Dermis blood vessel endothelial cell (primary cell): ENCODE measurements at regions not wholly inside any gene's neighbourhood (a gene's known extent, or its start where the extent isn't known, plus 50 kb on each side); places are given as distances from the start of the nearest gene placed in this dataset.
A peak's percentile ranks its signal among the peaks of the same experiment; 100 is the strongest.
"Not testable (repeated sequence)": the region's sequence is repeated elsewhere in the genome, so short reads cannot be mapped to it uniquely, and the experiment has no call there.

ENCODE experiments used
- DNase-seq: peaks from one replicate; pipeline ENCODE4 v3.0.0; 2010

- peak; percentile 32 for DNase-seq
These were observed 229.8 kb downstream of the VAPA start for GRCh38 chr18:10143596-10143995.

DNA sequence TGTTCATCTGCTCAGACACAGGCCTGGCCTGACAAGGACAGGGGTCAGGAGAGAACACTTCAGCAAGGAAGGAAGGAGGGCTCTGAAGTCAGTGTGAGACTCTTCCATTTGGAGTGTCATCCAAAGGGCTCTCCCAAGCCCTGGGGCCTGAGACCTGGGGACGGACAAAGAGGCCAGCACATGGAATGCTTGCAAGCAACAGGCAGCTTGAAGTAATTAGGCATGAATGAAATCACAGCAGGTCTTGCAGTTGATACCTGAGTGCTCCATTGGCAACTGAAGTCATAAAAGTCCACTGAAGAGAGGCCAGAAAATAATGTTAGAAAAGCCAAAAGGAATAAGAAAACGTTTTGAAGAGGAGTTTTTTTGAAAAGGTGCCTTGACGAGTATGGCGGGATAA lies 231.7 kb downstream of the VAPA start:
- no peak for DNase-seq

DNA sequence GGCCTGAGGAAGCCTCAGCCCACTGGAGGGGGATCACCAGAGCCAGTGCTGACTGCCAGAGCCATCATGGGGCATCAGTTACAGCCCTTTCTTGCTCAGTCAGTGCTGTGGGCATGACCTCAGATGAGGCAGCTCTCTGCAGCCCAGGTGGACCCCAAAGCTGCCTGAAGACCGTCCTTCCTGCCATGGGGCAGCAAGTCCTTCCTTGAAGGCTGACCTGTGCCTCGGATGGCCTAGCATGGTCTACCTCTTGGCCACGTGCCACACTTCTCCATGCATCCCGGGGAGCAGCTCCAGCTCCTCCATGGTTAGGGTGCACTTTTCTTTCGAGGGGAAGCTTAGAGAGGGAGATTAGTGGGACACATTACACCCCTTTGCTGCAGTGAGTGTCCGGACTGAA lies 233.4 kb downstream of the VAPA start:
- no peak for DNase-seq

DNA sequence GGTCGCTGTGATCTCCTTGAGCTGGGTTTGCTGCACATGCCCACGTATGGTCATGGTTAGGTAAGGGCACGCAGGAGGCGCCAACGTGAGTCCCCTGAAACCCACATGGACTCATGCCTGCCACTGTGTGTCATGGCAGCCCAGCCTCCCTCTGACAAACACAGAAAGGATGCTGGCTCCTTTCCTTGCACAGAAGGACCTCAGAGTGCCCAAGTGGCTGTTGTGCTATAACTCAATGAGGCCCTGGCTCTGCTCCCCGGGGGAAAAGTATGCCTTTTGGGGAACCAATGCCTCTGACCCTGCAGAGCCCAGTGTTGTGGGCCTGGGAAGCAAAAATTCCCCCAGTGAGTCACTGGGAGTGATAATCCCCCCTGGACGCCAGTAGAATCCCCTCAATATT lies 233.9 kb downstream of the VAPA start:
- DNase-seq = no peak

DNA sequence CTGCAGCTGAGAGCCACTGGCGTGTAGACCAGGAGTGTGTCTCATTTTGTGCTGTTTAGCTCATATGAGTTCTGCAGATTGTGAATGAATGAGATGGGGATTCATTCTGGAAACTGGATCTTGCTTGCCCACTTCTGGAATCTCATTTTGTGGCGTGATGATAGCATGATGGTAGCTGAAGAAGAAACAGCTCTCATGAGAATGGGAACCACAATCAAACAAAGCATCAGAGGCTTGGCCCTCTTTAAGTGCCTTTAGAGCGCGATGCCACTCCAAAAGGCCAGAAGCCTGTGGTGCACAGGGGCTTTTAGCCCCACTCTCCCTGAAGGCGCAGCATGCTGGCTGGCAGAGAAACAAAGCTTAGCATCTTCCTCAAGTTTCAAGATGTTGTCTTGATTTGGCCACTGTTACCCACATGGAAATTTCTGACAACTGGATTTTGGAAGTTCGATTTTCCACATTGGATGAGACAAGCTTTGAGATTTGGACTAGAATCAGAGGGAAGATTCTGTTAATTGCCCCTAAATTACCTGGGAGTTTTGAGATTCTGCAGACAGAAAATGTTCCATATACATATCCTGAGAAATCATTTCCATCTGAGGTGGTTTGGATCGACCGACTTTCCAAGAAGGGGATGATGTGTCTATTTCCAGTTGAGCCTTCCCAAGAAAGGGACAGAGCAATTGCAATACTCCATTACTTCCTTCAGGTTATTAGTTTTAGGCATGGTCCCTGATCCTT lies 234.5 kb downstream of the VAPA start:
- no peak for DNase-seq

DNA sequence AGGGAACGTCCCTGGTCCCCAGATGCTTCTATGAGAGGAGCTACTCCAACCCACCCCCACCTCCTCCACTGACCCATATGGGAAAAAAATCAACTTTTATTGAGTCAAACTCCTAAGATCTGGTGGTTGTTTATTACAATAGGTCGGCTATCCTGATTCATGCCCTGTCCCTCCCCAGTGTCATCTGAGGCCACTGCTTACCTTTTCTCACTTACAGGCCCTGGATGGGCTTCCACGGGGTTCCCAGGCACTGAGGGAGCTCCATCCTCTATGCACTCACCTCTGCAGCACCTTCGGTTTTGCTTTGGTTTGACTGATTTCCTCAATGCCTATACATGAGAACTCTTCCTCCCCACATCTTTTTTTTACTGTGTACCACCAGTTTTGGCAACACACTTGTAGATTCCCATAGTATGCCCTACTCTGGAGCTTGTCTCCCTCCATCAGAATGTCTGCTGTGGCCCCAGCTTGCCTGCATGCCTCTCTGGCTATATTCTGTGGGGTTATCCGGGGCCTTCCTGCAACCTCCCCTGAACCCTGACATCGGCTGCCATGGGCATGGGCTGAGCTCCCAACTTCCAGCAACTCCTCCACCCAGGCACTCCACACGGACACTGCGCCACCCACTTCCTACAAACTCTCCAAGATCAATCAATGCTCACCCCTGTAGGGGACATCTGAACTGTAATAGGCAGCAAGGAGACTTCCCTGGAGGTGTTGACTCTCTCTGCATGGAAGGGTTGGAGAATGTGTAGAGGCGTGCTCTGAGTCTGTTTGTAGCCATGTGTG lies 236.1 kb downstream of the VAPA start:
- DNase-seq = no peak

- DNase-seq = not testable (repeated sequence)
These were observed 236.8 kb downstream of the VAPA start for GRCh38 chr18:10150576-10150975.

DNA sequence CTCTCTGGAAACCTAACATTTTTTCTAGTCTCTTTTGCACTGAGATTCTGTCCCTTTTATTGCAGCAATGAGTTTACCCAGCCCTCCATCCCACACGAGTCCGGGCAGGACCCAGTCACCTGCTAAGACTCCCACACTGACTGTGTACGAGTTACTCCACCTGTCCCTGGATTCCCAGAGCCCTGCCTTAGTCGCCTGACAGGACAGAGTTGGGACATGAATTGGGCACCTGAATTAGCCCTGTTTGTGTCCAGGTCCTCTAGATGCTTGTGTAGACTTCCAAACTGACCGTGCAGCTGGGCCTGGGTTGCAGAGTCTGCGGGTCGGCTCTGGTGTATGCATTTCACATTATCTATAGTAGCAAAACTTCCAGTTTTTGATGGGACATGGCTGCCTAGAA lies 238.7 kb downstream of the VAPA start:
- DNase-seq = no peak

GRCh38 chr18:10153924-10154752 lies 240.3 kb downstream of the VAPA start:
- no peak for DNase-seq

- no peak for DNase-seq
These were observed 243.9 kb downstream of the VAPA start for GRCh38 chr18:10157706-10158105.

GRCh38 chr18:10160251-10160650 lies 246.4 kb downstream of the VAPA start:
- DNase-seq = no peak

- no peak for DNase-seq
These were observed 247.5 kb downstream of the VAPA start for GRCh38 chr18:10161315-10161714.

- no peak for DNase-seq
These were observed 248.5 kb downstream of the VAPA start for GRCh38 chr18:10162340-10162739.

- no peak for DNase-seq
These were observed 250.7 kb downstream of the VAPA start for GRCh38 chr18:10164271-10165071.

GRCh38 chr18:10166164-10166807 lies 252.5 kb downstream of the VAPA start:
- DNase-seq = no peak

DNA sequence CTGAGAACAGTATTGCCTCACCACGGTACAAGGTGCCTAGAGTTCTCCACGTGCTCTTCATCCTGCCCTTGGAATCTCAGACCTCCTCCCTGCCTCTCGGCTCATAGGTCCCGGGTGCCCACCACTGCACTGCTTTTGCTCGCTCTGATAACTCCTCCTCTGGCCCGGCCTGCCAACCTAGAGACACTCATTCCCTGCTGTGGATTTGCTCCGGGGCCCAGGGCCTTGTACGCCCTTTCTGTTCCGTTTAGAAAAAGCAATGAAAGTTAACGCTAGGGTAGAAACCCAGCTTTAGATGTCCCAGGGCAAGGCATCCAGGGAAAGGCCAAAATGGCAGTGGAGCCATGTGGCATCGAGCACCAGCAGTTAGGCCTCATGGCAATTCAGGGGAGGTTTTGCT lies 253.9 kb downstream of the VAPA start:
- DNase-seq = no peak

GRCh38 chr18:10168477-10168876 lies 254.7 kb downstream of the VAPA start:
- no peak for DNase-seq

DNA sequence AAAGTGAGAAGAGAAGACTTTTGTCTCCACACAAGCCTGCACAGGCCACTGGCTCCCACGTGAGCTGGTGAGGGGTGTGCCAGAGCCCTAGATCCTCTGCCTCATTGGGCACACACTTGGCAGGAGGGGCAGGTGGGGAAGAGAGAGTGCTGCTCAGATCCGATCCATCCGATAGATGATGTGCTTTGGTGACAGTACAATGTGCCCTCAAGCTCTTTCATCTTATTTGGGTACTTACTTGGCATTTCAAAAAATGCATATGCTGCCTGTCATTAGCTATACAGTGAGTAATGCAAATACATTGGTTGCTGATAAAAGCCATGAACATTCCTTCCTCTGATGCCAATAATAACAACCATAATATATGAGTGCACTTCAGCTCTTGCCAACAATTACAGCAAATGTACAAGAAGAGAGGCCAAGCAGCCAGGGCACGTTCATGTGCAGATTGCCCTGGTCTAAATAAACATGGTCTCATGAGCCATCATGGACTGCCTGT lies 255.3 kb downstream of the VAPA start:
- peak; percentile 75 for DNase-seq

GRCh38 chr18:10169814-10170213 lies 256.0 kb downstream of the VAPA start:
- DNase-seq = peak; percentile 8

- peak; percentile 80 for DNase-seq
These were observed 256.6 kb downstream of the VAPA start for GRCh38 chr18:10170375-10170774.

DNA sequence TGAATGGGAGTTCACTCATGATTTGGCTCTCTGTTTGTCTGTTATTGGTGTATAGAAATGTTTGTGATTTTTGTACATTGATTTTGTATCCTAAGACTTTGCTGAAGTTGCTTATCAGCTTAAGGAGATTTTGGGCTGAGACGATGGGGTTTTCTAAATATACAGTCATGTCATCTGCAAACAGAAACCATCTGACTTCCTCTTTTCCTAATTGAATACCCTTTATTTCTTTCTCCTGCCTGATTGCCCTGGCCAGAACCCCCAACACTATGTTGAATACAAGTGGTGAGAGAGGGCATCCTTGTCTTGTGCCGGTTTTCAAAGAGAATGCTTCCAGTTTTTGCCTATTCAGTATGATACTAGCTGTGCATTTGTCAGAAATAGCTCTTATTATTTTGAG lies 261.5 kb downstream of the VAPA start:
- DNase-seq = not testable (repeated sequence)

GRCh38 chr18:10179326-10179725 lies 265.5 kb downstream of the VAPA start:
- not testable (repeated sequence) for DNase-seq
